OCI-LY1 (cell line): ENCODE measurements at regions not wholly inside any gene's neighbourhood (a gene's known extent, or its start where the extent isn't known, plus 50 kb on each side); places are given as distances from the start of the nearest gene placed in this dataset.

Source experiments
- H2AFZ ChIP-seq: fragments of 200-600 bp; sonication (generic), shearing (Covaris generic); 2 replicates; pipeline ENCODE4 v1.6.0; 2014; ENCODE audit warnings: antibody characterized with exemption, mild to moderate bottlenecking, low read length
- H3F3A ChIP-seq: fragments of 200-600 bp; sonication (generic), shearing (Covaris generic); 2 replicates; pipeline ENCODE4 v1.6.0; 2014; ENCODE audit warnings: mild to moderate bottlenecking, antibody characterized with exemption, low read length, moderate library complexity; ENCODE audit not compliant: insufficient read depth
- H3K27ac ChIP-seq: fragments of 200-600 bp; sonication (generic); 2 replicates; pipeline ENCODE4 v1.5.1; 2014; ENCODE audit warnings: low read length, mixed run types, mild to moderate bottlenecking, low read depth; ENCODE audit not compliant: poor library complexity, severe bottlenecking
- H3K27me3 ChIP-seq: fragments of 200-600 bp; sonication (generic); 2 replicates; pipeline ENCODE4 v1.6.0; 2014; ENCODE audit warnings: antibody characterized with exemption, mild to moderate bottlenecking, low read length, moderate library complexity; ENCODE audit not compliant: insufficient read depth
- H3K36me3 ChIP-seq: fragments of 200-600 bp; sonication (generic); 2 replicates; pipeline ENCODE4 v1.6.1; 2014; ENCODE audit warnings: mild to moderate bottlenecking, antibody characterized with exemption, low read length, moderate library complexity, mixed read lengths; ENCODE audit not compliant: insufficient read depth
- H3K4me1 ChIP-seq: fragments of 200-600 bp; sonication (generic); 2 replicates; pipeline ENCODE4 v1.5.1; 2014; ENCODE audit warnings: mild to moderate bottlenecking, low read length, moderate library complexity; ENCODE audit not compliant: insufficient read depth, severe bottlenecking
- H3K4me2 ChIP-seq: fragments of 200-600 bp; sonication (generic), shearing (Covaris generic); 2 replicates; pipeline ENCODE4 v1.6.1; 2014; ENCODE audit warnings: low read length
- H3K4me3 ChIP-seq: fragments of 200-600 bp; sonication (generic); 2 replicates; pipeline ENCODE4 v1.5.1; 2014; ENCODE audit warnings: low read length, low read depth, mild to moderate bottlenecking, mixed read lengths; ENCODE audit not compliant: poor library complexity, severe bottlenecking
- H3K79me2 ChIP-seq: fragments of 200-600 bp; shearing (Covaris generic); 2 replicates; pipeline ENCODE4 v1.6.1; 2016; ENCODE audit warnings: mixed run types, low read length, mixed read lengths; ENCODE audit not compliant: insufficient read depth
- H3K9ac ChIP-seq: fragments of 200-600 bp; sonication (generic), shearing (Covaris generic); 2 replicates; pipeline ENCODE4 v1.6.1; 2014; ENCODE audit warnings: mild to moderate bottlenecking, low read length, mixed read lengths
- H3K9me2 ChIP-seq: fragments of 200-600 bp; sonication (generic), shearing (Covaris generic); 2 replicates; pipeline ENCODE4 v1.6.1; 2014; ENCODE audit warnings: low read depth, mild to moderate bottlenecking, low read length, mixed read lengths
- H3K9me3 ChIP-seq: fragments of 200-600 bp; shearing (Covaris generic); 2 replicates; pipeline ENCODE4 v1.6.1; 2014; ENCODE audit warnings: low read length, mixed read lengths
- H4K20me1 ChIP-seq: fragments of 200-600 bp; sonication (generic), shearing (Covaris generic); 2 replicates; pipeline ENCODE4 v1.6.0; 2016; ENCODE audit warnings: mild to moderate bottlenecking, low read length; ENCODE audit not compliant: insufficient read depth
- EZH2 ChIP-seq: fragments of 200-600 bp; sonication (generic), shearing (Covaris generic); IDR thresholded peaks from 2 replicates; pipeline ENCODE4 v1.8.0; 2017; ENCODE audit warnings: borderline replicate concordance, mixed run types, mild to moderate bottlenecking, antibody characterized with exemption, low read length, moderate library complexity, mixed read lengths
- TF ChIP-seq, protein P1 (sequence below): fragments of 200-600 bp; sonication (generic), shearing (Covaris generic); IDR thresholded peaks from 2 replicates; pipeline ENCODE4 v1.5.1; 2017; ENCODE audit warnings: mild to moderate bottlenecking, antibody characterized with exemption, low read length, moderate library complexity, mixed read lengths

DNA sequence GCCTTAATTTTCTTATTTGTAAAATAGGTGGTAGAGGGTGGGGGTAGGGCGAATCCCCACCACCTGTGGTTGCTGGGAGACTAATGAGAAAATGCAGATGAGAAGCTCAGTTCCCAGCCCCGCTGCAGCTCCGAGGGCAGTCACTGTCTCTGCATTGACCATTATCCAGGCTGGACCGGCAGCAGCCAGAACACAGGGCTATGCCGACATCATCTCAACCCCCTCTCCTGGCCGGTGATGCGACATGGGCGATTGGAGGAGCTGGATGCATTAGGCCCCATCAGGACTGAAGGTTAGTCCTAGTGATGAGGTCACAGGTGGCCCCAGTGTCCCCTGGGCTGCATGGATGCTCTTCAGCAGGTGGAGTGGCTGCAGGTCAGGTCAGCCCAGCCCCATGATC lies 412.4 kb downstream of the CTTN start:
- H3K9me2 ChIP-seq, result no peaks in the 10 kb centered on the region
- TF ChIP-seq, protein P1, sequence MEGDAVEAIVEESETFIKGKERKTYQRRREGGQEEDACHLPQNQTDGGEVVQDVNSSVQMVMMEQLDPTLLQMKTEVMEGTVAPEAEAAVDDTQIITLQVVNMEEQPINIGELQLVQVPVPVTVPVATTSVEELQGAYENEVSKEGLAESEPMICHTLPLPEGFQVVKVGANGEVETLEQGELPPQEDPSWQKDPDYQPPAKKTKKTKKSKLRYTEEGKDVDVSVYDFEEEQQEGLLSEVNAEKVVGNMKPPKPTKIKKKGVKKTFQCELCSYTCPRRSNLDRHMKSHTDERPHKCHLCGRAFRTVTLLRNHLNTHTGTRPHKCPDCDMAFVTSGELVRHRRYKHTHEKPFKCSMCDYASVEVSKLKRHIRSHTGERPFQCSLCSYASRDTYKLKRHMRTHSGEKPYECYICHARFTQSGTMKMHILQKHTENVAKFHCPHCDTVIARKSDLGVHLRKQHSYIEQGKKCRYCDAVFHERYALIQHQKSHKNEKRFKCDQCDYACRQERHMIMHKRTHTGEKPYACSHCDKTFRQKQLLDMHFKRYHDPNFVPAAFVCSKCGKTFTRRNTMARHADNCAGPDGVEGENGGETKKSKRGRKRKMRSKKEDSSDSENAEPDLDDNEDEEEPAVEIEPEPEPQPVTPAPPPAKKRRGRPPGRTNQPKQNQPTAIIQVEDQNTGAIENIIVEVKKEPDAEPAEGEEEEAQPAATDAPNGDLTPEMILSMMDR, result no peak
- TF ChIP-seq EZH2, result no peak
- H3F3A ChIP-seq, result no peaks in the 10 kb centered on the region
- no peak overlapping the region for H3K27ac ChIP-seq
- no peak overlapping the region for H3K4me2 ChIP-seq
- H3K79me2 ChIP-seq, result no peaks in the 10 kb centered on the region
- no peak overlapping the region for H3K9ac ChIP-seq
- no peak overlapping the region for H3K4me3 ChIP-seq
- no peaks in the 10 kb centered on the region for H3K36me3 ChIP-seq
- no peaks in the 10 kb centered on the region for H4K20me1 ChIP-seq
- H3K27me3 ChIP-seq, result no peaks in the 10 kb centered on the region
- no peaks in the 10 kb centered on the region for H3K9me3 ChIP-seq
- H3K4me1 ChIP-seq, result no peaks in the 10 kb centered on the region
- no peak overlapping the region for H2AFZ ChIP-seq

DNA sequence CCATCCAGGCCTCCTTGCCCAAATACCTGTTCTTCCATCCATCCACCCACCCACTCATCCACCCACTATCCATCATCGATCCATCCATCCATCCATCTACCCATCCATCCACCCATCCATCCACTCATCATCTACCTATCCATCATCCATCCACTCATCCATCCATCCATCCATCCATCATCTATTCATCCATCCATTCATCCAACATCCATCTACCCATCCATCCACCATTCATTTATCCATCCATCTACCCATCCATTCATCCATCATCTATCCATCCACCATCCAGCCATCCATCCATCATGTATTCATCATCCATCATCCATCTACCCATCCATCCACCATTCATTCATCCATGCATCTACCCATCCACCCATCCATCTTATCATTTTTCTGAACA lies 413.2 kb downstream of the CTTN start:
- H3F3A ChIP-seq, result no peaks in the 10 kb centered on the region
- H3K4me3 ChIP-seq, result no peak overlapping the region
- H3K79me2 ChIP-seq, result no peaks in the 10 kb centered on the region
- H3K27me3 ChIP-seq, result no peaks in the 10 kb centered on the region
- no peaks in the 10 kb centered on the region for H3K4me1 ChIP-seq
- H3K27ac ChIP-seq, result no peak overlapping the region
- H3K4me2 ChIP-seq, result no peak overlapping the region
- H3K9me3 ChIP-seq, result no peaks in the 10 kb centered on the region
- TF ChIP-seq EZH2, result no peak
- TF ChIP-seq, protein P1, result no peak
- no peak overlapping the region for H3K9ac ChIP-seq
- no peak overlapping the region for H2AFZ ChIP-seq
- no peaks in the 10 kb centered on the region for H4K20me1 ChIP-seq
- H3K36me3 ChIP-seq, result no peaks in the 10 kb centered on the region
- H3K9me2 ChIP-seq, result no peaks in the 10 kb centered on the region

DNA sequence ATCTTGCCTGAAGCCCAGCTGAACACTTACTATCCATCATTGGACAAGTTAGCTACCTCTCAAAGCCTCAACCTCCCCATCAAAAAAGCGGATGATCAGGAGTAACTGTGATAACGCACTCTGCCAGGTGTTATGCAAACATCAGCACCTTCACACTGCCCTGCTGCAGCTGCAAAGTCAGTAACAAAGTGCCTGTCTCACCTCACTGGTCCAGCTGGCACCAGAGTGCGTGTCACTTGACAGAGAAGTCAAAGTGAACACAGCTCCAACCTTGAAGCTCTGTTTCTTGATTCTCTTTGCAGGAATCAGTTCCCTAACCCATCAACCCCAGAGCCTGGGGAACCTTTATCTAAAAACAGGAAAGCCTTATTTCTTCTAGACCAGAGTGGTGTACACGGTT lies 413.6 kb downstream of the CTTN start:
- H3F3A ChIP-seq, result no peaks in the 10 kb centered on the region
- H3K9me2 ChIP-seq, result no peaks in the 10 kb centered on the region
- H3K9me3 ChIP-seq, result no peaks in the 10 kb centered on the region
- H3K27ac ChIP-seq, result no peak overlapping the region
- H3K4me3 ChIP-seq, result no peak overlapping the region
- no peak overlapping the region for H2AFZ ChIP-seq
- H3K27me3 ChIP-seq, result no peaks in the 10 kb centered on the region
- TF ChIP-seq EZH2, result no peak
- TF ChIP-seq, protein P1, result no peak
- H3K36me3 ChIP-seq, result no peaks in the 10 kb centered on the region
- no peaks in the 10 kb centered on the region for H4K20me1 ChIP-seq
- no peaks in the 10 kb centered on the region for H3K79me2 ChIP-seq
- H3K4me1 ChIP-seq, result no peaks in the 10 kb centered on the region
- no peak overlapping the region for H3K9ac ChIP-seq
- no peak overlapping the region for H3K4me2 ChIP-seq
